Ishikawa (cell line): ENCODE measurements at regions not wholly inside any gene's neighbourhood (a gene's known extent, or its start where the extent isn't known, plus 50 kb on each side); places are given as distances from the start of the nearest gene placed in this dataset.

Source experiments
- MAX ChIP-seq: IDR thresholded peaks from 2 replicates; pipeline ENCODE4 v1.6.1; 2012
- RAD21 ChIP-seq: IDR thresholded peaks from 2 replicates; pipeline ENCODE4 v1.6.1; 2012; ENCODE audit warnings: low read depth
- TAF1 ChIP-seq: IDR thresholded peaks from 2 replicates; pipeline ENCODE4 v1.6.1; 2012; ENCODE audit warnings: low read depth, mild to moderate bottlenecking

- no peak for TF ChIP-seq RAD21
- no peak for TF ChIP-seq TAF1
- TF ChIP-seq MAX: no peak
These were observed 628.4 kb downstream of the HINT1 start for GRCh38 chr5:130536691-130537090.
